HG03565 (cell line): ENCODE measurements at regions not wholly inside any gene's neighbourhood (a gene's known extent, or its start where the extent isn't known, plus 50 kb on each side); places are given as distances from the start of the nearest gene placed in this dataset.
"Not testable (repeated sequence)": the region's sequence is repeated elsewhere in the genome, so short reads cannot be mapped to it uniquely, and the experiment has no call there.

ENCODE experiments used
- ATAC-seq: cut with Tn5 transposase; IDR thresholded peaks from one replicate; pipeline ENCODE4 v1.9.1; 2021; ENCODE audit warnings: mild to moderate bottlenecking, moderate library complexity; ENCODE audit not compliant: unreplicated experiment

DNA sequence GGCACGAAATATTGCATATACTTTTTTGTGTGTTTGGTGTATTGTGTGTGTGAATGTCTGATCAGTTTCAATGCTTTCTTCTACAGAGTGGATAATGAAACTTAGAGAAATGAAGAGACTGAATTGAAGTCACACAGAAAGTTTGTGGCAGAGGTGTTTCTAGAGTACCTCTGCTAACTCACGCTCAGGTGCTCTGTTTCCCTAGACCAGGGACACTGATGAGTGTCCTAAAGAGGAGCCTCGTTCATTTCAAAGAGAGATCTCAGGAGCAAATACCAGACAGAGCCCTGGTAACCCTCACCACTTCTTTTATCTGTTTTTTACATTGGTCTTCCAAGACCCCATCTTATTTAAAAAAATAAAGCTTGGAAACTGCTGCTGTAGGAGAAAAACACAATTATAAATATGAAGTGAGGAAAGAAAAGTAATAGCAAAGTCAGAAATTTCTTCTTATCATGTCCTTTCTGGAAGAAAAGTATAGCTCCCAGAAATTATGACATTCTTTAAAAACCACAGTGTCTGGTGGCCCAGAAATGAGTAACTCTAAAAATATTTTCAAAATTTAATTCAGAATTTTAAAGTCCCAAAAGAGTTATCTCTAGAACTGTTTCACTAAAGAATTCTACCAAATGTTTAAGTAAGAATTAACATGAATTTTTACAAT is 720.6 kb downstream of the RFPL4B start:
- ATAC-seq, result no peak

DNA sequence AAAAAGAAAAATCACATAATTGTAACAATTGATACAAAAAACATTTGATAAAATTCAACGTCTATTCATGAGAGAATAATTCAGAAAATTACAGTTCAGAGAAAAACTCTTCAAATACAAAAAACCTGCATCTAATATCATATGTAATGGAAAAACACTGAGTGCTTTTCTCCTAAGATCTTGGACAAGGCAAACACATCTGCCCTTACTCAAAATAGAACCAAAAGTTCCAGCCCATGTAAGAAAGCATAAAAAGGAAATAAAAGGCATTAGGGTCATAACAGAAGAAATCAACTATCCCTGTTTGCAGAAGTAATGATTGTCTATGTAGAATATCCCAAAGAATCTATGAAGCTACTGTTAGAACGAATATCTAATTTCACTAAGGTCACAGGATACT is 721.4 kb downstream of the RFPL4B start:
- no peak for ATAC-seq

DNA sequence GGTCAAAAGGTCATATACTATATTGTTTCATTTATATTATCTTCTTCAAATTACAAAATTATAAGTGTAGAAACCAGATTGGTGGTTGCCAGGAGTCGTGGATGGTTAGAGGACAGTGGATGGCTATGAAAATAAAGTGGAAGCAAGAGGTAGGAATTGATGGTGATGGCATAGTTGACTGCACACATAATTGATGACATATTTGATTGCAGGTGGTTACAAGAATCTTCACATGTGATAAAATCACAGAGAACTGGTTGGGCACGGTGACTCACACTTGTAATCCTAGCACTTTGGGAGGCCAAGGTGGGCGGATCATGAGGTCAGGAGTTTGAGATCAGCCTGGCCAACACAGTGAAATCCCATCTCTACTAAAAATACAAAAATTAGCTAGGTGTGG is 723.6 kb downstream of the RFPL4B start:
- not testable (repeated sequence) for ATAC-seq

DNA sequence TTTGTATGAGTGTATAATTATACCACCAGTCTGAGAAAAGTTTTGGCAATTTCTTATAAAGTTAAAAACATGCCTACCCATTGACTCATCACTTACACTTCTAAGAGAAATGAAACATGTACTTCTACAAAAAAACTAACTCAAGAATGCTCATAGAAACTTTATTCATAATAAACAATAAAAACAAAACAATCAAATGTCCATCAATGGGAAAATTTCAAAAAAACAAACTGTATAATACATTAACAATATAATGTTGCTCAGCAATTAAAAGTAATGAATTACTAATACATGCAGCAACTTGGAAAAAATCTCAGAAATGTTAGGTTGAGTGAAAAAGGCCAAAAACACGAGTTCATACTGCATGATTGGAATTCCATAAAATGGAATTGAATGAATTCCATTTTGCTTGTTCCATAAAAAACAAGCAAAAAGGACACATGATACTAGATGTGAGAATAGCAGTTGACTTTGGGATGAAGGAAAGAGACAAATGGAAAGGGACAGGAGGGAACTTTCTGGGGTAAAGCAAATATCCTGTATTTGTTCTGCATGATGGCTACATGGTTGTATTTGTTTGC is 726.6 kb downstream of the RFPL4B start:
- no peak for ATAC-seq

DNA sequence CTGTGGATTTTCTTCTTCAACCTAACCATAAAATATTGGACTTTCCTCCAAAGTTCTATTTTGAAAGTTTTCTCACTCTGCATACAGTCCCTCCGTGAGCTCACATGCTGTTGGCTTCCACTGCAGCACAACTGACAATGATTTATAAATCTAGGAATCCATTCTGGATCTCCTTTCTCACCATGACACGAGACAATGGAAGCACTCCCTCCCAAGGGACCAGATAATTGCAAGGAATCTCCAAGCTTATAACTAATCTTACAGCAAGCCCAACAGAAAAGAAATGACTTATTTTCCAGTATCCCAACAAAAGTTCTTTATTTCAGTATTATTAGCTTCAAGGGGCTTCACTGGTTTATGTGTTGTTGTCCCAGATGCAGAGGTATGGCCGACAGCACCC is 729.0 kb downstream of the RFPL4B start:
- no peak for ATAC-seq

DNA sequence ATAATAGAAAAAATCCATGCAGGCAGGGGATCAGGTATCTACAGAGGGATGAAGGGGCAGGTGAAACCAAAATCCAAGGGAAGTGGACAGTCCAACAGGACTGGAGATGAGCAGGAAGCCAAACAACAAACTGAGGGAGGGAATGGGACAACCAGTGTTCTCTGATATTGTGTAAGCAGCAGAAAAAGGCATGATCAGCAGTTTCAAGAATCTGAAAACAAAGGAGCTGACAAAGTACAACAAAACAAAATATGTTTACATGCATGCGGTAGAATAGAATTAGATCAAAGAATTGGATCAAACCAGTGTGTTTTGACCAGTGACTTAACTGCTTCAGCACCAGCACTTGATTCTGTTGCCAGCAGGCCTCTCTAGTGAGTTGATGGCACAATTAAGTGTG is 729.7 kb downstream of the RFPL4B start:
- no peak for ATAC-seq

DNA sequence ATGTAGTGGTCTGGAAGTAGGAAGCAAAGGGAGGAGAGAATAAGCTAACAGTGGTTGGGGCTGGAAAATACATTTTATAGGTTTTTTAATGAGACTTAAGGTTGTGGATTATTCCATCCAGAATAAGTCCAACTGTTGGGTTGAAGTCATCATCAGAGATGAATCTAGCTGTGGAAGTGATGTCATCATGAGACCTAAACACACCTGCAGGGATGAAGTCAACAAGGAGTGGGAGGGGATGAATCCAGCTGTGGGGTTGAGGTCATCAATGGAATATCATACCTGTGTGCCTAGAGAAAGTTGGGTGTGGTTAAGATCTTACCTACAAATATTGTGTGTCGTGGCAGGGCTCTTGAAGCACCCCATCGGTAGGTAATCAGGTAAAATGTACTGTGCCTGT is 730.7 kb downstream of the RFPL4B start:
- no peak for ATAC-seq

DNA sequence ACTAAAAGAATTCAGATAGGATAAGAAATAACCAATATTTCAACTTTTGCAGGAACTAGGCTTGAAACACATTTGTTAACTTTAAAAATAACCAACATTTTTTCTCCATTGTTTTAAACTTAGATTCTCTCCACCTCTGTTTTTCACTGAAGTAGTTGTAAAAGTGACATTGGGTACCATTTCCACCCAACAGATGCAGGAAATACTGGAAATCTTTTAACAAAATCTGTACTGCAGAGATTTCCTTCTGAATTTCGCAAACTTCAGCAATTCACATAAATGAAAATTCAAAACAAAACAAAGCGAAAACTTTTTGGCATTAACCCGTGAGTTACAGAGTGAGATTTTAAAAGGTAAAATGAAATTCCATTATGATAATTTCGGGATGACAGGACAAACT is 731.7 kb downstream of the RFPL4B start:
- no peak for ATAC-seq

DNA sequence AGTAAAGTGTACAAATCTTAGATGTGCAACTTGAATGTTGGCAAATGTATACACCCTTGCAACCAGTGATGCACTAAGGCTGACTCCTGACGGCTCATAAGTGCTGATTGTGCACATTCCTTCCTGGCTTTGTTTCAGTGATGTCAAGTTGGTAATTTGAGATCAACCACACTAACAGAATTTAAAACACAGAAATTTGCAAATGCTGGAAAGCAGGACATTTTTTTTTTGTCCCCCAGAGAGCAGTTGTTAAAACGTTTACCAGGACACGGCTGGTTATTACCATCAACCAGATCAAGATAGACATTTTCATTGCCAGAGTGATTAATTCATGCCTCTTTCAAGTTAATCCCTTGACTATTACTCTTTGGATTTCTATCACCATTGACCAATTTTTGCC is 735.6 kb downstream of the RFPL4B start:
- ATAC-seq, result no peak

DNA sequence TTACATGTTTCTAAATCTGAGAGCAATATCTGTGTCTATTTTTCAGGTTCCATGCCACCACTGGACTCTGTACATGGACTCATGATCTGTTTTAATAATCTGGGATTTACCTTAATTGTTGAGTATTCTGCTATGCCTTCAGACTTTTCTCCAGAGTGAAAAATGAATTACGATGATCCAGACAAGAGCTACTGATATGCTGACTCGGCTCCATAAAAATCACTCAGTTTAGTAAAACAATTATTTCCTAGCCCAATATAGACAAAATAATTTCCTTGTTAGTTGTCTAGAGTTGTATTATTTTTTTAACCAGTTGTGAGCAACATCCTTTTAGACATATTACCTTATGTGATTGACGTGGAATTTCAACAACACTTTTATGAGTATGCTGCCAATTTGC is 736.8 kb downstream of the RFPL4B start:
- ATAC-seq, result no peak

DNA sequence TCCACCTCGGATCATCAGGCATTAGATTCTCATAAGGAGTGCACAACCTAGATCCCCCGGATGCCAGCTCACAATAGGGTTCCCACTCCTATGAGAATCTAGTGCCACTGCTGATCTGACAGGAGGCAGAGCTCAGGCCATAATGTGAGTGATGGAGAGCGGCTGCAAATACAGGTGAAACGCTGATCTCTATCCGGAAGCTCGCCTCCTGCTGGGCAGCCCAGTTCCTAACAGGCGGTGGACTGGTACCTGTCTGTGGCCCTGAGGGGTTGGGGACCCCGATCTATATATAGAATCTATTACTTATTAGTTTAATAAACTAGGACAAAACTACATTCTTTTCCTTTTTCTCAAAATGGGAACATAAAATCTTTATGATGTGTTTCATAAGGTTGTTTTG is 741.9 kb downstream of the RFPL4B start:
- no peak for ATAC-seq

DNA sequence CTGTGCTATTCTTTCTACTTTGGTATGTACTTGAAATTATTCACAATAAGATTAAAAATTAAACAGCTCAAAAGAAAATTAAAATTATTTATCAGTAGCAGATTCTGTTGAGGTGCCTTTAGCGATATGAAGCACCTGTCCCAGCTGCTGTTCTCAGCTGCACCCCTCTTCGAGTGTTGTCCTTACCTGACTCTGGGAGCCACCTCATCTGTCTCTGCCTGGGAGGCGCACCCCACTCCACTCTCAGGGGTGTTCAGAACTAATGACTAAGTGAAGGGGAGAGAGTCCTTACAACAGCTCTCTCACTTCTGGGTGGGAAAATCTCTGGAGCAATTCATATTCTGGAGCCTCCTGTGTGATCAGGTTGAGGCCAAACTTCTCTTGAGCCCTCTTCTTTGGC is 745.7 kb downstream of the RFPL4B start:
- ATAC-seq, result no peak

DNA sequence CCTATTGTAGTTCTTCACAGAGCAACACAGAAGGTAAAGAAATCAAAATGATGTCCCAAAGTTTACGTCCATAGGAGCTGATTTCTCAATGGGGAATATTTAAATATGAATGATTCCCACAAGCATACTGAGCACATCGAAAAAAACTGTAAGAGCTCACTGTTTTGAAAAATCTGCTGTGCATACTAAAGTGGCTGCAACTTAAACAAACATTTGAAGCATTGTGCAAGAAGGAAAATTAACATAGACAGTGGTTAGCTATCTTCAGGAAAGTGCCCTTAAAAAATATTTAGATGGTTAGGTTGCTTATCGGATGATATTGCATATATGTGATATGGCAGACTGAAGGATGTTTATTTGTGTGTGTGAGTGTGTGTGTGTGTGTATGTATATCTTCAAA is 747.6 kb downstream of the RFPL4B start:
- no peak for ATAC-seq

DNA sequence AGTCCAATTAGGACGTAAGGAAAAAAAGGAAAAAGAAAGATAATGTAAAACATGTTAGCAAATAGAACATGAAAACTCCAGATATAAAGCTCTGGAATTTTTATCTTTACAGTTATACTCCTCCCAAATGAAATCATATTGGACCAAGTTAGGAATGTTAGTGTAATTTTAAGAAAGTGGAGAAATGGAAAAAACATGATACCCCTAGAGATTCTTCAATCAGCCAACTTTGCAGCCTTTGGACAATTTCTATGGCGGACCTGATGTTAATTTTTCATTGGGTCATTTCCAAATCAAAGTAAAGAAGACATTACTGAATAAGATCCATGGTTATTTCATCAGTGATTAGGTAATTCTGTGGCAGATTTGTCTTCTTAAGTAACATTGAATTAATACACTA is 748.7 kb downstream of the RFPL4B start:
- ATAC-seq, result no peak

DNA sequence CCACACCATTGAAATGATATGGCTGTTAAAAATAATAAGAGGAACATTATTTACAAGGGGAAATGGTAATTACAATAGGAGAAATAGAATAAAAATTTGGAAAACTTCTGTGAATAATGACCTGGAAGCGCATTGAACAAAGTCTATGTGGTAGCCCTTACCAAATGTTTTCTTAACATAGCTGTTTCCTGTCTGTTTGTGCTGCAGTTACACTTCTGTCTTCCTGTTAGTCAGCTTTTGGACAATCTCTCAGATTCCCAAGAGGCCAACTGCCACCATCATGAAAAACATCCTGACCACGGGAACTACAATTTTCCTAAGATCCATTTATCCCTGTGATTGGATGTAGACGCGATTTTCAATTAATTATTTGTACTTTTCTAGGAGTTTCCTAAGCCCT is 754.4 kb upstream of the MARCKS start:
- ATAC-seq, result no peak

DNA sequence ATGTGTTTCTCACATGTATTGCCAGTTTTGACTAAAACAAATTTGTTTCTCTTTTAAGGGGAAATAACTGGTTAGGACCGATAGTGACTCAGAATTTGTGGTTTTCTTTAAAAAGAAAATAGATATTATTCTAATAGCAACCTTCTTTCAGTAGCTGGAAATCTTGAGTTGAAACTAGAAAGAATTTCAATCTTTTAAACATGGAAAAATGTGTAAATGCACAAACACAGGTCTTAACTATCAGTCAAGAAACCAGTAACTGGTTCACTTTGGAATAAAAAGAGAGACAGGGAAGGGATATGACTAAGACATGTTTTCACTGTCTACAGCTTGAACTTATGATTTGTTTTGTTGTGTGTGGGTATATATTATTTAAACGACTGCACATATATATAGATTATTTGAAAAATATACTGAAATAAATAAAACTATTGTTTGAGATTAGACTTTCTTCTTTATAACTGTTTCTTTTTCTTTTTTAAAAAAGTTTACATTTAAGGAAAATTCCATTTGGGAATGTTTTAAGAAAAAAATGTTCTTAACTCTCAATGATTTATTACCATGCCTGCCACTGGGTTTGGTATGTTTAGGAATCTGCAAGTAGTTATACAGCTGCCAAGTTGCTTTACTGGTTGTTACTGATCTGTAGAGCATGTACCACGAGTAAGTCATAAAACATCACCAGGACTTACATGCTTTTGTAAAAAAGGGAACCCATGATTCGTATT is 753.3 kb upstream of the MARCKS start:
- ATAC-seq, result no peak

DNA sequence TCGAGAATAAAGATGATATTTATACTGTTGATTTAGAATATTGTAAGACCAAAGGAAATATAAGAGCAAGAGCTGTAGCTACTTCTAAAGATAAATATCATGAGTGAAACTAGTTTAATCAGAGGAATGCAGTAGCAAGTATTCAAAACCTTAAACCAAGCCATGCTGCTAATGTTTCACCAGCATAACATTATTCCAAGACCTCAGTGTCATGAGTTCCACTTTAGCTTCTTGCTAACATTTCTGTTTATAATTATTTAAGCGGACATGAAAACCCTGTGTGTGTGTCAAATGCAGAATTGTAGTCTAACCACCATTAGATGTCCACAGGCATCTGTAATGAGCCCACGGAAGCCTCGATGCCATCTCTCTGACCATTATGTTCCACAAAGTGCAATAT is 752.6 kb upstream of the MARCKS start:
- ATAC-seq, result no peak

DNA sequence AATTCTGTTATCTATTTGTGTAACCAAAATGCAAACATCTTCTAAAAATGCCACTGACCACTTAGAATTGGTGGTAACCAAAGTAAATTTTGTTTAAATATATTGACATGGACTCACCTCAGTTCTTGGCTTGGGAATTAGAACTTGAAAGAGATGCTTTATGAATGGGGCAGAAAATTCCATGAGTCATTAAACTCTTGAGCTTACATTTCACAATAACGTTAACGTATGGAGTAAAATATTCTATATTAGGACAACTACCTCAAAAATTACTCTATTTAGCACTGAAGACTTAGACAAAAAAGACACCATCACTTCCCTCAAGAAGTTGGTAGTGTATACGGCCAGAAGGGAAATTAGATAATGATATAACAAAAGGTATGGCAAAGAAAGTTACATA is 752.2 kb upstream of the MARCKS start:
- ATAC-seq, result no peak

DNA sequence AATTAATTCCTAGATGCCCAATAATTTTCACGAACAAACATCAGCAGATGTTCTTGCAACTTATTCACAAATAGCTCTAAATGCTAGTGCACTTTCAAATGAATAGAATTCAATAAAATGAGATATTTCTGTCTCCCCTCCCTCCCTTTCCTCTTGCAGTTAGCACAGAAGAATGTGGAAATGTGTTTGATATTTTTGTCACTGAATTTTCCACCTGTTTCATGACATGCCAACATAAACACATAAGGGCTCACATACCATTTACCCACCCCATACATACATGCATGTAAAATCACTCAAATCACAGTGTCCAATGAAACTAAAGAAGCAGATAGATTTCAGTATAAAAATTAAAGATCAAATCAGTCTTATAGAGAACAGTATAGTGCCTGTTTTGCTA is 746.9 kb upstream of the MARCKS start:
- ATAC-seq, result no peak

DNA sequence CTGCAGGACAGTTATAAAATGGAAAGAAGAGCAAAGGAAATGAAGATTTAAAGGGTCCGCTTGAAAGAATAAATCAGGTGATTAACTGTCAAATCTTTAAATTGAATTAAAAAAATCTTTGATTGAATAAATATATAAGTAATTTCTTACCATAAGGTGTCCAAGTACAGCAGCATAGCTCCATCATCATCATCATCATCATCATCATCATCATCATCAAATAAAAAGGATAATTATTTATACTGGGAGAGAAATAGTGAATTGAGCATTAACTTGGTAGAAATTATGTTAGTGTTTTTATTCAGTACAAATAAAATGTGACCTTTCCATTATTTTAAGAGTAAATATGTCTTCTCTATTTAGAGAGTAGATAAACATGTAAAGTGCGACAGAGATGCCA is 745.6 kb upstream of the MARCKS start:
- ATAC-seq, result no peak

DNA sequence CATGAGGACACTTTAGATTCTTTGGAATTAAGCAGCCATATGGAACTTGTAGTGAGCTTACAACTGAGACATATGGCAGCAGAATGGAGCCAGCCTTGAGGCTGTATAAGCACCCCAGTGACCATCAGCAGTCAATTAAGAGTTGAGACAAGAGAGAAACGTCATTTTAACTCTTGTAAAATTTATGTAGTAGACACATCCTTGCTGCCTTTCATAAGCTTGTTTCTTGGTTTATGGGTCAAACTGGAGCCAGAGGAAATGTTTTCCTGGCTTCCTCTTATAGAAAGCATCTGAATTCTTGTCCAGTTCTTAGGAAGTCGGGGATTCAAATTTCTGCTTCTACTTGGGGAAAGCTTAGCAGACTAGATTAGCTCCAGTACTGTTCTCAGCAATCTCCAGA is 745.1 kb upstream of the MARCKS start:
- no peak for ATAC-seq

DNA sequence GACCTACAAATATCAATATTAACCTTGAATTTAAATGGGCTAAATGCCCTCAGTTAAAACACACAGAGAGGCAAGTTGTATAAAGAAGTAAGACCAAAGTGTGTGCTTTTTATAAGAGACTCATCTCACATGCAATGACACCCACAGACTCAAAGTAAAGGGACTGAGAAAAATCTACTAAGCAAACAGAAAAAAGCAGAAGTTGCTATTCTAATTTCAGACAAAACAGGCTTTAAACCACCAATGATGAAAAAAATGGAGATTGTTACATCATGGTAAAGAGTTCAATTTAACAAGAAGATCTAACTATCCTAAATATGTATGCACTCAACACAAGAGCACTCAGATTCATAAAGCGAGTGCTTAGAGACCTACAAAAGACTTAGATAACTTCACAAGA is 741.9 kb upstream of the MARCKS start:
- no peak for ATAC-seq

DNA sequence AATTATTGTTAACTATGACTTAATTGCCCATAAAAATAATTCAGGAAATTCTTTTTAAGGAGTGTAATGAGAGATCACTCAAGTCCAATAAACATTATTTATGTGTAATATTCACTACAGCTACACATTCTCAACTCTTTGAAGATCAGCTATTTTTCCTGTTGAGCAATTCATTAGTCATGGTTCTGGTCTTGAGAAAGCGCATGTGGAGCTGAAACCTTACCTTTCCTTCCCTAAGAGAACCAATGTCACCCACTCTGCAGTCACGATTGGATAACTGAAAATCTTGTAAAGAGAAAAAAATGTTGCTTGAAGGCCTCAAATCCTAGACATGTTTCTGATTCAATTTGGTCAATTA is 736.9 kb upstream of the MARCKS start:
- no peak for ATAC-seq
